GM18868 (cell line): ENCODE measurements at regions not wholly inside any gene's neighbourhood (a gene's known extent, or its start where the extent isn't known, plus 50 kb on each side); places are given as distances from the start of the nearest gene placed in this dataset.
"Not testable (repeated sequence)": the region's sequence is repeated elsewhere in the genome, so short reads cannot be mapped to it uniquely, and the experiment has no call there.

ENCODE experiments used
- ATAC-seq: cut with Tn5 transposase; IDR thresholded peaks from one replicate; pipeline ENCODE4 v1.9.1; 2021; ENCODE audit warnings: mild to moderate bottlenecking, moderate library complexity; ENCODE audit not compliant: unreplicated experiment

DNA sequence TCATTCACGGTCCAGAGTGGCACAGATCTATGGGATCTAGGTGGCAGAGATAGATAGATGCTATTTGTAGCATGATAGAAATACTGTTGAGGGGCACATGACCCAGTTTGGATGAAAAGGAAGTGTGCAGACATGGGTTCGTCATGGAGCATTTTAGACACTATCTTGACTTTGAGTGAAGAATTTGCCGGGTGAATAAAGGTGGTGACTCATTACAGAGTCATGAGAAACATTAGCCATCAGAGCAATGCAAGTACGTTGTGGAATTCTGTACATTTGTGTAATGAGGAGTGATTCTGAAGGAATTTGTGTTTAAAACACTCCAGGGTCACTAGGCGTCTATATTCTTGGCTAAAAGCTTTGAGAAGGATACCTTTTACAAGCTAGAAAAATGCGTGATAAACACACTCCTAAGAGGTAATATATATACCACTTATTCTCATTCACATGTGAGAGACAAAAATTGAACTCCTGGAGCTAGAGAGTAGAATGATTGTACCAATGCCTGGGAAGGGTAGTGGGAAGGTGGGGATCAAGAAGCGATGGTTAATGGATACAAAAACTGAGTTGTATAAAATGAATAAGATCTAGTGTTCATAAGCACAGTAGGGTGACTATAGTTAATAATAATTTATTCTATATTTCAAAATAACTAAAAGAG lies 593.7 kb upstream of the LUZP2 start:
- no peak for ATAC-seq

DNA sequence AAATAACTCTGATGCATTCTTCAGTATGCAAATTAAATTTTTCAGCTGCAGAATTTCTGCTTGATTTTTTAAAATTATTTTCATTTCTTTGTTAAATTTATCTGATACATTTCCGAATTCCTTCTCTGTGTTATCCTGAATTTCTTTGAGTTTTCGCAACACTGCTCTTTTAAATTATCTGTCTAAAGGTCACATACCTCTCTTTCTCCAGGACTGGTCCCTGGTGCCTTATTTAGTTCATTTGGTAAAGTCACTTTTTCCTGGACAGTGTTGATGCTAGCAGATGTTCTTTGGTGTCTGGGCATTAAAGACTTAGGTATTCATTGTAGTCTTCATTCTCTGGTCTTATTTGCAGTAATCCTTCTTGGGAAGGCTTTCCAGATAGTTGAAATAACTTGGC lies 577.4 kb upstream of the LUZP2 start:
- no peak for ATAC-seq

DNA sequence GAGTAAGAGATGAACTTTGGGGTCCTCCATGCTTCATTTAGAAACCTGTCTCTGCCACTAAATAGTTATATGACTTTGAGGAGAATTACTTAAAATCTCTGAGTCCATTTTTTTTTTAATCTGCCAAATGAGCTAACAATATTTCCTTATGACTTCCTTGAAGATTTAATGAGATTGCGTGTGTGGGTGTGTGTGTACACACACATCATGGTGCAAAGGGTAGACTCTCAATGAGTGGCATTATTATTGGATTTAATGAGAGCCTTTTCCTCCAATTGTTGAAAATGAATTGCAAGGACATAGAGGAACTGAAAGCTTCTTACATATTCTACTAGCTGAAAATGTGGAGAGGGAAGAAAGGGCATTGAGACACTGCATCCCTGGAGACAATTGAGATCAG lies 573.5 kb upstream of the LUZP2 start:
- ATAC-seq: no peak

DNA sequence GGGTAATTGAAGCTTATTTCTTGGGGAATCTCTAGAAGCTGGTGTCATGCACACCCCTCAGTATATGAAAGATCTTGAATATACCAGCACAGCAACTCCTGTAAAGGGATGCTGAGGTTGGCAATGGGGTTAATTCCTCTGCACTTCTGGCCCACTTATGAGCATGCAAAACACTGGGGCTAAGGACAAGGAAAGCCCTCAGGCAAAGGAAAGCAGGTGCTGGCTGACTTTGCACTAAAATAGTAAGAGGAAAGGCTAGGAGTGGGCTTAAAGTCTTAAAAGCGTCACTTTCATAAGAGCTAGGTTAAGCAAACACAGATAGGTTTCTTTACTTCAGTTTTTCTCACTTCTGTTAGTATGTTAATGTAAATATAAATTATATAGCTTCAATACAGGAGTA lies 572.6 kb upstream of the LUZP2 start:
- ATAC-seq: no peak

DNA sequence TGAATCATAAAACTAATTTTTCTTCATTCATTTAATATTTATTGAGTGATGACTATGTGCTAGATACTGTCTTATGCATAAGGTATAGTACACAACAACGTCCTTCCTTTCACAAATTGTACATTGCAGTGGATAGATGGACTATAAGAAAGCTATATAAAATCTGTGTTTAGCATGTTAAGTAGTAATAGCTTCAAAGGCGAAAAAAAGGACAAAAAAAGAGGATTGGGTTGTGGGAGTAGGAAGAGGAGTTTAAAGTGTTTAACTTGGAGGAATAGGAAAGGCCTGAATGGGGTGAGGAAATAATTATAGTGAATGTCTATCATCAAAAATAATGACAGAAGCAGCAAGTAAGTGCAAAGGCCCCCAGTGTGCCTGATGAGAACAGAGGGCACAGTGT lies 565.4 kb upstream of the LUZP2 start:
- ATAC-seq: no peak

DNA sequence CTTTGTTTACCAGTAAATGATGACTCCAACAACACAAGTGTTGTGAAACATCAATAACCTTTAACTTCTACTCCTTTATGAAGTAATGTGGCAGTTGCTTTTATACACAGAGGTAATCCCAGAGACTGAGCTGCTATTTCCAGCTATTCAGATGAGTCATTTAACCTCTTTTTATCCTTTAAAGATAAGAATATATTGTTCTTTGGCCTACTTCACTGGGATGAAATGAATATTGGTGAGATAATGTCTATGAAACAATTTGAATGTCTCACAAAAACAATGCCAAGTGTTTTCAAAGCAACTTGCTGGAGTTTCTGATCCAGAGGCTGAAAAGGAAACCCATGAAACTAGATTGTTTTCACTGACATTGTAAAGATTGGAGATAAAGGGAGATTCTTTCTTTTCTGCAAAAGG lies 564.4 kb upstream of the LUZP2 start:
- ATAC-seq: no peak

DNA sequence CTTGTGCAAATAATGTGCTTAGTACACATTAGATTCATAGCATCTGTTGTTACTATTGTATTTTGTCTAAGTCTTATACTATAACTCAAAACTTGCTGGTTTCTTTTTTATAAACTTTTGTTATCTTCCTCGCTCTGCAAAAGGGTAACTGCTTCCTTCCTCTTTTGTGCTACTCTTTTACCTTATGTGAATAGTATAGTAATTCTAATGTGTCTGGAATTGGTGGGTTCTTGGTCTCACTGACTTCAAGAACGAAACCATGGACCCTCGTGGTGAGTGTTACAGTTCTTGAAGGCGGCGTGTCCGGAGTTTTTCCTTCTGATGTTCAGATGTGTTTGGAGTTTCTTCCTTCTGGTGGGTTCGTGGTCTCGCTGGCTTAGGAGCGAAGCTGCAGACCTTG lies 563.1 kb upstream of the LUZP2 start:
- no peak for ATAC-seq

DNA sequence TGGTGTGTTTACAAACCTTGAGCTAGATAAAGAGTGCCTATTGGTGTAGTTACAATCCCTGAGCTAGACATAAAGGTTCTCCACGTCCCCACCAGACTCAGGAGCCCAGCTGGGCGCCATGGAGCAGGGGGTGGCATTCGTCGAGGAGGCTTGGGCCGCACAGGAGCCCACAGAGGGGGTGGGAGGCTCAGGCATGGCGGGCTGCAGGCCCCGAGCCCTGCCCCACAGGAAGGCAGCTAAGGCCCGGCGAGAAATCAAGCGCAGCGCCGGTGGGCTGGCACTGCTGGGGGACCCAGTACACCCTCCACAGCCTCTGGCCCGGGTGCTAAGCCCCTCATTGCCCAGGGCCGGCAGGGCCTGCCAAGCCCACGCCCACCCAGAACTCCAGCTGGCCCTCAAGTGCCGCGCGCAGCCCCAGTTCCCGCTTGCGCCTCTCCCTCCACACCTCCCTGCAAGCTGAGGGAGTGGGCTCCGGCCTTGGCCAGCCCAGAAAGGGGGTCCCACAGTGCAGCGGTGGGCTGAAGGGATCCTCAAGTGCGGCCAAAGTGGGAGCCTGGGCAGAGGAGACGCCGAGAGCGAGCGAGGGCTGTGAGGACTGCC lies 562.1 kb upstream of the LUZP2 start:
- ATAC-seq: not testable (repeated sequence)

DNA sequence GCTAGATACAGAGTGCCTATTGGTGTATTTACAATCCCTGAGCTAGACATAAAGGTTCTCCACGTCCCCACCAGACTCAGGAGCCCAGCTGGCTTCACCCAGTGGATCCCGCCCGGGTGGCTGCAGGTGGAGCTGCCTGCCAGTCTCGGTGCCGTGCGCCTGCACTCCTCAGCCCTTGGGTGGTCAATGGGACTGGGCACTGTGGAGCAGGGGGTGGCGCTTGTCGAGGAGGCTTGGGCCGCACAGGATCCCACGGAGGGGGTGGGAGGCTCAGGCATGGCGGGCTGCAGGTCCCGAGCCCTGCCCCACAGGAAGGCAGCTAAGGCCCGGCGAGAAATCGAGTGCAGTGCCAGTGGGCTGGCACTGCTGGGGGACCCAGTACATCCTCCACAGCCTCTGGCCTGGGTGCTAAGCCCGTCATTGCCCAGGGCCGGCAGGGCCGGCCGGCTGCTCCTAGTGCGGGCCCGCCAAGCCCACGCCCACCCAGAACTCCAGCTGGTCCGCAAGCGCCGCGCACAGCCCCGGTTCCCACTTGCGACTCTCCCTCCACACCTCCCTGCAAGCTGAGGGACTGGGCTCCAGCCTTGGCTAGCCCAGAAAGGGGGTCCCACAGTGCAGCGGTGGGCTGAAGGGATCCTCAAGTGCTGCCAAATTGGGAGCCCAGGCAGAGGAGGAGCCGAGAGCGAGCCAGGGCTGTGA lies 554.6 kb upstream of the LUZP2 start:
- not testable (repeated sequence) for ATAC-seq

DNA sequence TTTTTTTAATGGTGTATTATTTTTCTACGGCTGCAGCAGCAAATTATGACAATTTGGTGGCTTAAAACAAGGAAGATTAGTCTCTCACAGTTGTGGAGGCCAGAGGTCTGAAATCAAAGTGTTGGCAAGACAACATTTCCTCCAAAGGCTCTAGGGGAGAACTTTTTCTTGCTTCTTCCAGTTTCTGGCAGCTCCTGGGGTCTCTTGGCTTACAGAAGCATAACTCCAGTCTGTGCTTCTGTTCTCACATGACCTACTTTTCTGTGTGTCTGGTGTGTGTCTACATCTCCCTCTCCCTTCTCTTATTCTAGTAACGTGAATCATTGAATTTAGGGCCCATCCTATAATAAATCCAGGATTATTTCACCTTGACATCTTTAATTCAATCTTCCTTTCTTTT lies 551.9 kb upstream of the LUZP2 start:
- ATAC-seq: no peak

DNA sequence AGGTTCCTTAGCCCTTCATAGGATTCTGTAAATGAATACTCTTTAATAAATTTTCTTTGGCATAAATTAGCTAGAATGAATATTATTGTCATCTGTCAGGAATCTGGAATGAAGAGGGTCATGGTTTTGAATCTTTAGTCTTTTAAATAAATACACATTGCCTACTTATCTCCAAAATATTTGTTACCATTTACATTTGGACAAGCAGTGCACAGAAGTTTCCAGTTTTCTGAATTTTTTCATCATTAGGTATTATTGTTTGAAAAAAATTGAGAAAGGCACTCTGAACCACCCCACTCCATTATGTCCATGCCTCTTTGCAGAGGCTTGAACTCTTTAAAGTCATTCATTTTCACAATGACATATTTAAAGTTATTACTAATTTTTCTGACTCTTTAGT lies 549.0 kb upstream of the LUZP2 start:
- no peak for ATAC-seq

DNA sequence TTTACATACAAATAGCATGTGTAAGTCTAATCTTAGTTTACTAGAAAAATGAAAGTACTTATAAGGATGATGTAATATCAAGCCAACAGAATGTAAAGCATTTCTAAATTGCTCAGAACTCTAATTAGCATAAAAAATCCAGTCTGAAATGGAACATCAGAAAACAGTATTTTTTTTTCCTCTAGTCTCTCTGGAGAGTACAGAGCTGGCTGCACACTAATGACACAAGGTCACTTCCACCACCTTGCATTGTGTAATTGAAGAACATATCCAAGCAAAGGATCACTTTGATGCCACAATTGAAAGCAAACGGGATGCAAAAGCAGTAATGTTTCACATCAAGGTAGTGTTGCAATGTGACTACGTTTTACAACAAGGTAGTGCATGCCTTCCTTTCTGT lies 548.0 kb upstream of the LUZP2 start:
- ATAC-seq: no peak

DNA sequence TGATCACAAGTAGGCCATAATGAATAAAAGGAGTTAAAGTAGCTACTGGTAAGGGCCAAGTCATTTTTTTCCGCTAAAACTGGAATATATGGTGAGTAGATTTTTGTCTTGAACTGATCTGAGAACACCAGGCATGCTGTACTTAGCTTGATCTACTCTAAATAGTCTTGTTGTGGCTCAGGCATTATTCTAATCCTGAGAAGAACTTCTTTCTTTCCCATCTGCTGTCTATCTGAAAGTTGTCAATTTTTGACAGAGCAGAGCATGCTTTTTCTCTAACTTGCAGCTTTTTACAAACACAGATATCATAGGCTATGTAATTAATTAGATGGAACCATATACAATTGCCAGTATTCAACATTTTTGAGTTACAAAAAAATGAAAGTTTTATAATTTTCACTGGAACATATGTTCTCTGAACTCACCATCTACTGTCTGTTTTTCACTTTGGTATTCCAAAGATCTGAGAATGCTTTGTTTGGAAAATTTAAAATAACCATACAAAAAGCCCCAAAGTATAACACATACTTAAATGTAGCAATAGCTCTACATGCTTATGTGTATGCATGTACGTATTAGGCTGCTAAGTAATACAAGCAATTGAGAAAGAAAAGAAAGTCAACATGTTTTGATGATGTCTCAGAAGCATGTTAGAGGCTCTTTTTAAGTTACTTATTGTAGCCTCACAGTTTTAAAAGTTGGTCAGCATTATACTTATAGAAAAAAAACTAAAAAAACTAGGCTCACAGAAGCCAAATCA lies 542.7 kb upstream of the LUZP2 start:
- no peak for ATAC-seq

DNA sequence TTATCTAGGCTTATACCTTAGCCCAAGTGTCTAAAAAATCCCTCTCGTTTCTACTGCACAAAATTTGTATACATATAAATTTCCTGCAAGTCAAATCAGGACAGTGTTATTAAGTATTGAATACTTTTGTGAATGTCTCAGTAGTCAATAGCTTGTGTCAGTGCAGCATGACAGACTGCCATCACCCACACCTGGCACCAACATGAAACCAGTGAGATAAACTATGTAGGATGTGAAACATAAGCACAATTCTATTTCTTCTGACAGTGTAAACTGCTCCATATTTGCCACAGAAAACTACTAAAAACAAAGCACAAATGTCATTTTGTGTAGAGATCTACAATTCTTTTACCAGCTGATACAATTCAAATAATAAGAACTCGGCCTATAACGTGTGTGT lies 542.1 kb upstream of the LUZP2 start:
- ATAC-seq: no peak

DNA sequence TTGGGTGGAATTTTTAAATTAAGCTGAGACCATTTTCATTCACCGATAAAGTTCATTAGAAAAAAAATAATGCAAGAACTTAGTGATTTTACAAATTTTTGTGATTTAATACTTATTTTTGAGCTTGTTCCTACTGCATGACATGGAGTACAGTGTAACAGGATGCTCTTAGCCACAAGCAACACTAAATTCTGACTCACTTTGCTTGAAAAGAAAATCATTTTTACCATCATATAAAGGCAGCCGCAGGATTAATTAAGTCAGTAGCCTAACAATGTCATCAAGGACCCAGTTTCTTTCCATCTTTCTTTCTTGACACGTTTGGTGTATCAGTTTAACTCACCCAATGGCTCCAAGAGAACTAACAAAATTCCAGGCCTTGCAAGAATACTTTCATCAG lies 540.3 kb upstream of the LUZP2 start:
- no peak for ATAC-seq

DNA sequence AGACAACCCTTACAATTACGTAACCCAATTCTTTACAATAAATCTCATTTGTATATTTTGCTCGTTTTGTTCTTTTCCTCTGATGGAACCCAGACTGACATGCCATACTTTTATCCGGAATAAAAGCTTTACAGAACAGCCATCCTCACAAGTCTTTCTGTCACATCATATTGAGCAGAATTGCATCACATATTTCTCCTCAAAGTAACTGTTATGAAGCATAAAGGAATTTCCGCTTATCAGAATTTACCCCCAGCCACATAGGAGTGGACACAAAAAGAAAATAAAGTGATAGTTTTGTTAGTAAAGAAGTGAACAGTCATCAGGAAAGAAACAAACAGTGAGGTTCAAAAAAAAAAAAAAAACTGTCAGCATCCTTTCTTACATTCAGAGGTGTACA lies 539.5 kb upstream of the LUZP2 start:
- ATAC-seq: no peak

DNA sequence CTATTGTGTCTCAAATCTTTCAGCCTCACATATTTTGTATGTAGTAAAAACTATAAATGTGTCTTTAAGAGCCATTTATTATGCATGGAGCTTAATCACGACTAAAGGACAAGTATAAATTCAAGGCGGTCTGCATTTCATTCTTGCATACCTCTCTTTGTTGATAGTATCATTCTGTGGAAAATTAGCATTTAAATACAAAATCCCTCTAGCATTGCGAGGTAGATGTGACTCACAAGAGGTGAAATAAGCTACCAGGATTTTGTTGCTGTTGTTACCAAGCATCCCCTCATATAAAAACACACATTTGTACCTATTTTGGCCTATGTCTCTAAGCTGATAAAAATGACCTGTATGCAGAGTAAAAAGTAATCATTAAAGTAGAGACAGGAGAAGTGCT lies 537.4 kb upstream of the LUZP2 start:
- ATAC-seq: no peak

DNA sequence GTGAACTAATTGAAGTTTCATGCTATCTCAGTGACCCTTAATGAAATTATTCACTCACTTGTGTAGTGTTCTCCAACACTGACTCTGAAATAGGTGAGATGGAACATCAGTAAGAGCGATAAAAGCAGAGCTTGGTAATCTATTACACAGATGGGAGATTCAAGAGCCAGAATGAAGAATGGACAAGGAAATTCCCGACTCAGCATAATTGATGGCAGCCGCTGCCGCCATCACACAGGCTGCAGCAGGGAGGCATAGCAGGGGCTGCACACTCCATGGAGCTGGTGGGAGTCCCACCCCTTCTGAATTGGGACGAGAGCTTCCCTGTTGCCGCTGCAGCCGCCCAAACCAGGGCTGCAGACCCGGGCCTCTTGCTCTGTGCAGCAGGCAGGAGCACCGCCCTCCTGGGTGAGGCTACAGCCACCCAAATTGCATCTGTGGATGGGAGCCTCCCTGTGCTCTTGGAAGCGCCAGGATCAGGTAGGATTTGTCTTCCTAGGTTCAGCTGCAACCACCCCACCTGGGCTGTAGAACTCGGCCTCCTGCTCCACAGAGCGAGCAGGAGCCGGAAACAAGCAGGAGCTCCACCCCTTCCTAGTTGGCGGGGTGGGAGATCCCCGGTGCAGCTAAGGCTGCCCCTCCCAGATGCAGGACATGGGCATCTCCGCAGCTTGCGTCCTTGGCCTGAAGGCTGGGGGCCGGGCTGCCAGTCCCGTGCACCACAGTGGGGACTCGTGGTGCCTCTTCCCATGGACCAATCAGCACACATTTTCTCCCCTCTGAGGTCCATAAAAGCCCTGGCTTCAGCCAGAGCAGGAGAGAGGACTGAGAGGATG lies 535.1 kb upstream of the LUZP2 start:
- no peak for ATAC-seq

DNA sequence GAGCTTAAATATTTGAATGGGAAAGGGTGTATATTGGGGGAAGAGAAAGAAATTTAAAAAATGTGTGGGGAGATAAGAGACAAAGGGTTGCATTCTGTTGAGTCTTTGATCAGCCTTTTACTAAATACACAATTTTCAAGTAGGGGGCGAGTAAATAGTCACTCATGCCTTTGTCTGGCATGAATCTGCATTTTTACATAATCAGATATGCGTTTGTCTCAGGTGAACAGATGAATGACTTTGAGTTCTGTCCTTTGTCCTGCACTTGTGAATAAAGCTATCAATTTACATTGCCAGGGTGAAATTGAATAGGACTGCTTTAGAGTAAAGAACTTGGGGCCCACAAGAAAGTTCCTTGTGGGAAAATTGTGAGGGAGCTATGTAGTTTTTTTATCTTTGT lies 523.6 kb upstream of the LUZP2 start:
- no peak for ATAC-seq

DNA sequence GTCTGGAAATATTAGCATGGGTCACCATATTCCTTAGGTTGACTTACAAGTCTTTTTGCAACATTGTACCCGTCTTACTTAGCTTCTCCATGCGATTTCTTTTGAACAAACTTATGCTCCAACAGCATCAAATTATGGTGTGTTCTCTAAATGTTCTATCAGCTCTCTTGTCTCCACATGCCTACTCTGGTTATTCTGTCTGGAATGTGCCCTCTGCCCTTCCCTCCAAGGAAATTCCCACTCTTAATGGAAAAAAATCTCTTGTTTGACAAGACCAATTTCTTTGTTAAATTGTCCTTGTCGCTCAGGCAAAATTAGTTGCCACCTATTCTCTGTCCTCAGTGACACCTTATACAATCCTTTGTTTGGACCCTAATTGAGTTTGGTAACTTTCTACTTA lies 522.8 kb upstream of the LUZP2 start:
- ATAC-seq: no peak

DNA sequence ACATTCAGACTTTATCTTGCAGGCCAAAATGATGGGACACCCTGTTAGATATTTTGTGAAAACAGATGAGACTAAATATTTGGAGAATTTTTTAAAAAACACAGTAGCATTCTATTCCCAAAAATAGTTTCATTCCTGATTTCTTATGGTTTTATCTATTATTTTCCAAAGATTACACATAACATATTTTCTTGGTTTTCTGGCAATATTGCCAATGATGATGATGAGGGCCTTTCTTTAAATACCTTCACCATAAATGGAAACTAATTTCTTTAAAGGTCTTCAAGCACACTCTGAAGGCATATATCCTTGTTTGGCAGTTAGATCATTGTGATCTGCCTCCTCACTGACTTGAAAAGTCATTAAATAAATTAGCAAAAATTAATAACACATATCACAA lies 522.3 kb upstream of the LUZP2 start:
- ATAC-seq: no peak
